ENCODE measurements at regions not wholly inside any gene's neighbourhood (a gene's known extent, or its start where the extent isn't known, plus 50 kb on each side); places are given as distances from the start of the nearest gene placed in this dataset.

DNA sequence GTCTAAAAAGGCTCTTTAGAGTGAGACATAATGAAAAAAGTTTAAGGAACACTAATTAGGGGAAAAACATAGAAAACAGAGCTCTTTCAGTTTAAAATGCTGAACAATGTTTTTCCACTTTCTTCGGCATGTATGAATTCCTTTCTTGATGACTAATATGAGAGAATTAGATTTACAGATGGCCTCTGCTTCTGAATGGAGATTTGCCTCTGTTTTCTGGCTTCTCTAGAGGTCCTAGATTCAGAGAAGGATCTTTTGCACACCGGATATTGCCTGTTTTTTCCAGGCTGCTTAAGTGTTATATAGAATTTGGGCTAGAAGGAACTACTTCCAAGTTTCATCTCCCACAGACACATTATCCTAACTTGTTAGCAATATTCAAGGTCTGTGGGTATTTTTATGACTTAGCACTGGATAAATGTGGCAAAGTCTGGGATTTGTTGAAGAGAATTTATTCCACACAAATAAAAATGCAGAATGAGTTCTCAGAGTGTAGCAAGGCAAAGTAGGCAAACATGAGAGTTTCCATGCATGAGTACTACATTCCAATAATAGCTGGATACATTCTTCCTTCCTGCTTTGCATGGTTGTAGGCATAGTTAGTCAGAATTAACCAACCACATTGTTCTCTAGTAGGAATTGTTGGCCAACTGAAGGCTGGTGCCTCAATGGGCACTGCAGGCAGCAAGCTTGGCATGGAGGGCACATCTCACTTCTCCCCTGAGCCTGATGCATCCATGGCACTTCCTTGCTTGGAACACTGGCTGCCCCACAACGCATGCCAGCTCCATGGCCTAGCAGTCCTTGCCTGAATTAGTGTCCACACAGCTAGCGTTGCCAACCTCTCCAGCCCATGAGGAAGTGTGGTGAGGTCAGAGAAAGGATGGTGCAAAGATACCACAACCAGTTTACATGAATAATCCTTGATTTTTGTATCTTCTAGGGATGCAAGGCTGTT is 224.2 kb downstream of the CLIC5 start:
- Histone ChIP-seq H3K4me2 (no peak overlapping the region), H3K9ac (no peak overlapping the region), H3K27ac (no peak overlapping the region), H3K4me3 (IDR thresholded peaks at IDR 0.05; ENCODE audit: insufficient read depth, low read depth, low read length) (no peak overlapping the region), H2AFZ (ENCODE audit: low read depth) (no peak overlapping the region), H3K79me2 (ENCODE audit: insufficient read depth, low read depth) (no peaks in the 10 kb centered on the region), H4K20me1 (ENCODE audit: insufficient read depth) (no peaks in the 10 kb centered on the region), H3K36me3 (ENCODE audit: insufficient read depth) (no peaks in the 10 kb centered on the region), H3K4me1 (ENCODE audit: low read depth, poor library complexity, severe bottlenecking) (no peaks in the 10 kb centered on the region), H3K27me3 (ENCODE audit: insufficient read depth, low read depth) (no peaks in the 10 kb centered on the region)
- TF ChIP-seq, protein P1, sequence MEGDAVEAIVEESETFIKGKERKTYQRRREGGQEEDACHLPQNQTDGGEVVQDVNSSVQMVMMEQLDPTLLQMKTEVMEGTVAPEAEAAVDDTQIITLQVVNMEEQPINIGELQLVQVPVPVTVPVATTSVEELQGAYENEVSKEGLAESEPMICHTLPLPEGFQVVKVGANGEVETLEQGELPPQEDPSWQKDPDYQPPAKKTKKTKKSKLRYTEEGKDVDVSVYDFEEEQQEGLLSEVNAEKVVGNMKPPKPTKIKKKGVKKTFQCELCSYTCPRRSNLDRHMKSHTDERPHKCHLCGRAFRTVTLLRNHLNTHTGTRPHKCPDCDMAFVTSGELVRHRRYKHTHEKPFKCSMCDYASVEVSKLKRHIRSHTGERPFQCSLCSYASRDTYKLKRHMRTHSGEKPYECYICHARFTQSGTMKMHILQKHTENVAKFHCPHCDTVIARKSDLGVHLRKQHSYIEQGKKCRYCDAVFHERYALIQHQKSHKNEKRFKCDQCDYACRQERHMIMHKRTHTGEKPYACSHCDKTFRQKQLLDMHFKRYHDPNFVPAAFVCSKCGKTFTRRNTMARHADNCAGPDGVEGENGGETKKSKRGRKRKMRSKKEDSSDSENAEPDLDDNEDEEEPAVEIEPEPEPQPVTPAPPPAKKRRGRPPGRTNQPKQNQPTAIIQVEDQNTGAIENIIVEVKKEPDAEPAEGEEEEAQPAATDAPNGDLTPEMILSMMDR (conservative IDR thresholded peaks at IDR 0.05; ENCODE audit: low read depth, low read length), result no peak

DNA sequence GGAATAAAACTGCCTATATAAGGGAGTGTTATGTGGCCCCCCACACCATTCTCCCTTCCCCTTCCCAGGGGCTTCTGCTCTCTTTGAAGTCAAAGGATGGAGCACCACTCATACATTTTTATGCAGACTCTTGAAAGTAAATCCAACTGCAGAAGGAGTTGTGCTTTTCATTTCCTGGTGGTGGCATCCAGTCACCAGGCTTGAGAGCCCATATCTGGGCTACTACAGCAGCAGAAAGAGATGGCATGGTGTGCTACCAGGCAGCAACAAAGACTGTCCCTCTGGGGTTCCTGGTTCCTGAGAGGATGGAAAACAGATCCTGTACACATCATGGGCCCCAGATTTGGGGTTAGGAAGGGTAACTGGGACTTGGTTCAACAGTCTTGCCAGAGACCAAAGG is 226.4 kb downstream of the CLIC5 start:
- TF ChIP-seq, protein P1 (conservative IDR thresholded peaks at IDR 0.05; ENCODE audit: low read depth, low read length), result no peak
- H3K36me3 ChIP-seq (ENCODE audit: insufficient read depth), result no peaks in the 10 kb centered on the region
- no peaks in the 10 kb centered on the region for H3K4me1 ChIP-seq (ENCODE audit: low read depth, poor library complexity, severe bottlenecking)
- H2AFZ ChIP-seq (ENCODE audit: low read depth), result no peak overlapping the region
- no peak overlapping the region for H3K27ac ChIP-seq
- no peaks in the 10 kb centered on the region for H3K27me3 ChIP-seq (ENCODE audit: insufficient read depth, low read depth)
- H3K4me2 ChIP-seq, result no peak overlapping the region
- no peak overlapping the region for H3K4me3 ChIP-seq (IDR thresholded peaks at IDR 0.05; ENCODE audit: insufficient read depth, low read depth, low read length)
- H4K20me1 ChIP-seq (ENCODE audit: insufficient read depth), result no peaks in the 10 kb centered on the region
- no peak overlapping the region for H3K9ac ChIP-seq
- H3K79me2 ChIP-seq (ENCODE audit: insufficient read depth, low read depth), result no peaks in the 10 kb centered on the region

DNA sequence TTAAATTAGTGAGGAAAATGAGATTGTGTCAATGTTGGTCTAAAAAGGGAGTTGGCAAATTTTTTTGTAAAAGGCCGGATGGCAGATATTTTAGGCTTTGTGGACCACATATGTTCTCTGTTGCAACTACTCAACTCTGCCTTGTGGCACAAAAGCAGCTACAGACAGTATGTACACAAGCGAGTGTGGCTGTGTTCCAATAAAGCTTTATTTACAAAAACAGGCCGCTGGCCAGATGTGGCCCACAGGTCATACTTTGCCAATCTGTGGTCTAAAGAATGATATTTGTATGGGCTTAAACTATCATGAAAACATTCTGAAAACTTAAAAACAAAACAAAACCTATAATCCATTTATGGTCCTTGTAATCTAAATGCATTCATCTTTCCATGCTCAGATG is 228.3 kb downstream of the CLIC5 start:
- TF ChIP-seq, protein P1 (conservative IDR thresholded peaks at IDR 0.05; ENCODE audit: low read depth, low read length), result no peak
- Histone ChIP-seq H3K4me2 (no peak overlapping the region), H3K27ac (no peak overlapping the region), H3K27me3 (ENCODE audit: insufficient read depth, low read depth) (no peaks in the 10 kb centered on the region), H3K9ac (no peak overlapping the region), H3K4me1 (ENCODE audit: low read depth, poor library complexity, severe bottlenecking) (no peaks in the 10 kb centered on the region), H3K4me3 (IDR thresholded peaks at IDR 0.05; ENCODE audit: insufficient read depth, low read depth, low read length) (no peak overlapping the region), H4K20me1 (ENCODE audit: insufficient read depth) (no peaks in the 10 kb centered on the region), H3K79me2 (ENCODE audit: insufficient read depth, low read depth) (no peaks in the 10 kb centered on the region), H3K36me3 (ENCODE audit: insufficient read depth) (no peaks in the 10 kb centered on the region), H2AFZ (ENCODE audit: low read depth) (no peak overlapping the region)

- no peak overlapping the region for H3K27ac ChIP-seq
- H3K27me3 ChIP-seq (ENCODE audit: insufficient read depth, low read depth), result no peaks in the 10 kb centered on the region
- TF ChIP-seq, protein P1 (conservative IDR thresholded peaks at IDR 0.05; ENCODE audit: low read depth, low read length), result no peak
- H3K36me3 ChIP-seq (ENCODE audit: insufficient read depth), result no peaks in the 10 kb centered on the region
- no peak overlapping the region for H3K9ac ChIP-seq
- no peaks in the 10 kb centered on the region for H3K4me1 ChIP-seq (ENCODE audit: low read depth, poor library complexity, severe bottlenecking)
- H4K20me1 ChIP-seq (ENCODE audit: insufficient read depth), result no peaks in the 10 kb centered on the region
- no peaks in the 10 kb centered on the region for H3K79me2 ChIP-seq (ENCODE audit: insufficient read depth, low read depth)
- no peak overlapping the region for H2AFZ ChIP-seq (ENCODE audit: low read depth)
- no peak overlapping the region for H3K4me2 ChIP-seq
- no peak overlapping the region for H3K4me3 ChIP-seq (IDR thresholded peaks at IDR 0.05; ENCODE audit: insufficient read depth, low read depth, low read length)
Measured at GRCh38 chr6:45786355-45786781, 229.3 kb downstream of the CLIC5 start.
